NCI-H524 treated with DMSO at 0.1 percent for 48 hours (cell line): ENCODE measurements at regions not wholly inside any gene's neighbourhood (a gene's known extent, or its start where the extent isn't known, plus 50 kb on each side); places are given as distances from the start of the nearest gene placed in this dataset.
A peak's percentile ranks its signal among the peaks of the same experiment; 100 is the strongest.

Source experiments
- DNase-seq: peaks from one replicate; lab custom pipeline; 2025; lab: John Stamatoyannopoulos, UW

GRCh38 chr4:3818371-3818770 lies 52.2 kb downstream of the ADRA2C start:
- peak; percentile 77 for DNase-seq

- DNase-seq: no peak
Measured at GRCh38 chr4:3819210-3819919, 53.2 kb downstream of the ADRA2C start.

DNA sequence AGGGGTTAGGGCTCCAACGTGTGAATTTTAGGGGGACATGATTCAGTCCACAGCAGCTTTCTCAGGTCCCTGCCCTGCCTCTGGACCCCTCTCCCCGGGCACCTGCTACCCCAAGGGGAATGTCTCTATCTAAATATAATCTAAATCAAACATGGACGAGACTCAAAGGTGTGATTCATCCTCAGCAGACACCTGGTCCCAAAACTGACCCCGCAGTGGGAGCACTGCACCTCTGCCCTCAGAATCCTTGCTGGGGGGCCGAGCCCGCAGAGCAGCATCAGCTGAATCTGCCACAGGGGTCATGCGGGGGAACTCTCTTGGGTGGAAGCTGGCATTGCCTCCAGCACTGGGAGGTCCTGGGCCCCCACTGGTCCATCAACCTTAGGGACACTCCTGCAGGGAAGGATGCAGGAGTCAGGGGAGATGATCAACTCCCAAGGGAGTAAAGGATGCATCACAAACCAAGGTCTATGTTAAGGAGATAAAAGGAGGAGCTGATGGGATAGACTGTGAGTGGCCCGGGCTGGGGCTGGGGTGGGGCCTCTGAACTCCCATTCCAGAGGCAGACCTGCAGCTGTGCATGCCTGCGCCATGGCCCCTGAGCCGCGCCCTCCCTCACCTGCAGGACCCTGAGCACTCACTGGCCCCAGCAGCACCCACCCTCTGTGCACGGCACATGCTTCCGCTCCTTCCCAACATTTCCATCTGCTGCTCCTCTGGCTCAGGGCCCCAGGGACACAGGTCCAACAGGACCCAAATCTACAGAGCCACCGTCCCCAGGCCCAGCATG lies 54.0 kb downstream of the ADRA2C start:
- no peak for DNase-seq

DNA sequence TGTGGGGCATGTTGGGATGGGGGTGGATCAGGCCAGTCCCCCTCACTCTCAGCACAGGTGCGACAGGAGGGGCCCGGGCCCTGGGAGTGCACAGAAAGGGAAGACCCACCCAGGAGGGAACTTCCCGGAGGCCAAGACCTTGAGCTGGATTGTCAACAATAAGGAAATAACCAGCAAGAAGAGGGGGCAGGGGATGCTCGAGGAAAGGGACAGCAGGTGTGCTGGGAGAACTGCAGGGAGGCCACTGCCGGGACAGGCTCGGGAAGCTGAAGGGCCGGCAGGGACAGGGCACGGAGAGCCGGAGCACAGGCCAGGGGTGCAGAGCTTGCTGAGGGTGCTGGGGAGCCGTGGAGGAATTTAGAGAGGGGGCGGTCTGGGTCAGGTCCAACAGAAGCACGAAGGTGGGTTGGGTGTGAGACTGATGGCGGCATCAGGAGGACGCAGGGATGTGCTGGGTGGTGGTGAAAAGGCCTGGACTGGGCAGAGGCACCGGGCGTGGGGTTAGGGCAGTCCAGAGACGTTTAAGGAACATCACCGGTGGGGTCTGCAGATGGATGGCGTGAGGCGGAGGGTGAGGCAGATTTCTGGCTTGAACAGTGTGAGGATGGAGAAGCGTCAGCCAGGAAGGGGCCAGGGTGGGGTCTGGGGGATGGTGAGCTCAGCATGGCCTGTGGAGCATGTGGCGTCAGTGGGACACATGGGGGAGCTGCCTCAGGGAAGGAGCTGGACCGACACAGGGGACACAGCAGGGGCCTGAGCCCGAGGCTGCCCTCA lies 54.8 kb downstream of the ADRA2C start:
- no peak for DNase-seq

DNA sequence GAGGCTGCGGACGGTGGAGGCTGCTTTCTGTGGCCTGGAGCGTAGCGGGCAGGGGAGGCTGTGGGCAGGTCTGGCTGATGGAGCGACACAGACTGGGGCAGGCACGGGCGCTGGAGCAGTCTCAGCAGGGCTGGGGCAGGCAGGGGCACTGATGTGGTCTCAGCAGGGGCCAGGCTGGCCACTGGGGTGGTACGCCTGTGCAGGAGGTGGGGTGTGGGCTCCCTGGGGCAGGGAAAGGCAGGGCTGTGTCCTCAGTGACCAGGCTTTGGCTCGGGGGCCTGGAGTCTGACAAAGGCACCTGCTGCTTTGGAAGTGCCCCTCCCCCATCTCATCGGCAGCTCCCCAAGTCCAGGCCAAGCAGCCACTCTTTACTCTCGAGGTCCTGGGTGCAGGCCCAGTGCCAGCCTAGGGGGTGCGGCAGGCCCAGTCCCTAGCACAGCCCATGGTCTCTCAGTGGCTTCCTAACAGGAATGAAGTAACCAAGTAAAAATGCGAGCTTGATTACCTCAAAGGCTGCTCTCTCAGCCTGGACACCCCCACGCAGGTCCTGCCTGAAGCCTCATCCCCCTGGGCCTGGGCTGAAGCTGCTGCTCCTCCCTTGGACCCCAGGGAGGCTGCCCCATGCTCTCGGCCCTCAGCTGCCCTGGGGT lies 55.5 kb downstream of the ADRA2C start:
- DNase-seq: no peak

DNA sequence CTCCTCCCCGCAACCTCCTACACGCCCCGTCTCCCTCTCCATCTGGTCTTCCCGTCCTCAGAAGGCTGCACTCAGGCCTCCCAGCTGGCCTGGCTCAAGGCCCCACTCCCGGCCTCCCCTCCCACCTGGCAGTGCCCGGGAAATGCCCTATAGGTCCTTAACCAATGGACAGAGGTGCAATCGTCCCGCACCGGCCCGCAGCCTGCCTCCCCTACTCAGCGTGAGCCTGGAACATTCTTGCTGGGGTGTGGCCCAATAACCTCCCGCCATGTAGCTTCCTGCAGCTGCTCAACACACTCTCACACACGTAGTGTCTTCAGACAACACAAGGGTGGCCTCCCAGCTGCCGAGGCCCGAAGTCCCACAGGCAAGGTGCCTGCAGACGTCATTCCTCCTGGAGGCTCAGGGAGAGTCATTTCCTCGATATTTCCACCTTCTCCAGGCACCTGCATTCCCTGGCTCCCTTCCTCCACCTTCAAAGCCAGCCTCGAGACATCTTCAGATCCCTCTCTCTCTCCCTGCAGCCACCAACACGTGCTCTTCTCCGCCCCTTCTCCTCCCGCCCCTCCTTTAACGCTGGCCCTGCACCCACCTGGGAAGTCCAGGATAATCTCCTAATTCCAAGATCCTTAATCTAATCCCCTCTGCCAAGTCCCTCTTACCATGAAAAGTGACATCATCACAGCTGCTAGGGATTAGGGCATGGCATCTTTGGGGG lies 56.2 kb downstream of the ADRA2C start:
- no peak for DNase-seq

- DNase-seq: no peak
Measured at GRCh38 chr4:3823496-3824341, 57.5 kb downstream of the ADRA2C start.

DNA sequence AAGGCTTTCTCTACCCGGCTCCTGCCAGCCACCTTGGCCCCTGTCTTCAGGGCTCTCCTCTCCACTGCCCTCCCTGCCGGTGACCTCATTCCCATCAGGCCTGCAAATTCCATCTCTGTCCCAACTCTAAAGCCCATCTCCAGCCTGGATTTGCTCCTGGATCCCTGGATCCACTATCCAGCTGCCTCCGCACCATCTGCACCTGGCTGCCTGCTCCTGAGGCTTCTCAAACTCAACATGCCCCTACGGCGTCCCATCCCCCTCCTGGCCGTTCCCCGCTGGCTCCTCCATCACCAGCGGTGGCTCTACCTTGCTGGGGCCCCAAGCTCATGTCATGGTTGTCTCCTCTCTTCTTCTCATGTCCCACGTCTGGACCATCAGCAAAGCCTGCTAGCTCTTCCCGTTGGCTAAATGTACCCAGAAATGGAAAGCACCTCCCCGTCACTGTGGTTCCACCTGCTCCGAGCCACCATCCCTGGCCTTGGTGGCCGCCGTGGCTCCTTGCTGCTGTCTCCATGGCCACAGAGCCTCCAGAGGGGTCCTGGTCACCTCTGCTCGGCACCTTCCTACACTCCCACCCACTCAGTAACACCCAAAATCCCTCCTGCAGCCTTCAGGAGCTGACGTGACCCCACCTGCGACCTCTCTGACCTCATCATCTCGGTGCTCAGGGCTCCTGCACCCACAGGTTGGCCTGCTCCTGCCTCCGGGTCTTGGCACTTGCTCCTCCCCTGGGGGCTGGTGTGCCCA lies 58.5 kb downstream of the ADRA2C start:
- no peak for DNase-seq

GRCh38 chr4:3825530-3825929 lies 59.3 kb downstream of the ADRA2C start:
- DNase-seq: no peak

GRCh38 chr4:3826247-3827172 lies 60.3 kb downstream of the ADRA2C start:
- DNase-seq: no peak

DNA sequence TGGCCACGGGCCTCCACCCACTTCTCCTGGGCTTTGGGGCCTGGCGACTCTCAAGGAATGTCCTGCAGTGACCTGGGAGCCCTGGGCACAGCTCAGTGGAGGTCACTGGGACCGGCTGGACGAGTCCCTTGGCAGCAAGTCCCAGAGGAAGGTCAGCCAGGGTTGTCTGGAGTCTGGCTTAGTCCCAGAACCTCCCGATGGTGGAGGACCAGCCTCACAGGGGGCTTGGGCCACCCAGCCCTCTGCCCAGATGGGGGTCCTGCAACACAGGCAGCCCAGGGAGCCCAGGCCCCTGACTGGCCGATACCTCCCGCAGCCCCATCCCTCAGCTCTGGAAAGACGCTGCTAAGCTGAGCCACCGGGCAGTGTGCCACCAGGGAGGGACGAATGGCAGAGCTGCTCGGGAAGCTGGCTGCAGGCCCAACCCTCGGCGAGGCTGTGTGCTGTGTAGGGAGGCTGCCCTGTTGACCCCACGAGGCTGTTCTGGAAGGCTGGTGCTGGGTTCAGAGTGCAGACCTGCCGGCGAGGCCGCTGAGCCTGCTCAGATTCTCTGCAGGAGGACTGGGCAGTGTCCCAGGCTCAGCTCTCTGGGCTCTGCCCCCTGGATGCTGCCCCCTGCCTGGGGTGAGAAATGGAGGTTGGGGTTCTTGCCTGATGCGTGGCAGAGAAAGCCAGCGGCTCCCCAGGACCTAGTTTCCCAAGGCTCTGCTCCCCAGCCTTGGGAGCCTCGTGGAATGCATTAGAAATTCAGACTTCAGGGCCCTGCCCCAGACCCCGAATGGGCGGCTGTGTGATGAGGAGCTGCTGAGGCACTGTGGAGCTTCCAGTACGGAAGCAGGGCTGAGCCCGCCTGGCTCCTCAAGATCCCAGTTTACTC lies 61.7 kb downstream of the ADRA2C start:
- no peak for DNase-seq

DNA sequence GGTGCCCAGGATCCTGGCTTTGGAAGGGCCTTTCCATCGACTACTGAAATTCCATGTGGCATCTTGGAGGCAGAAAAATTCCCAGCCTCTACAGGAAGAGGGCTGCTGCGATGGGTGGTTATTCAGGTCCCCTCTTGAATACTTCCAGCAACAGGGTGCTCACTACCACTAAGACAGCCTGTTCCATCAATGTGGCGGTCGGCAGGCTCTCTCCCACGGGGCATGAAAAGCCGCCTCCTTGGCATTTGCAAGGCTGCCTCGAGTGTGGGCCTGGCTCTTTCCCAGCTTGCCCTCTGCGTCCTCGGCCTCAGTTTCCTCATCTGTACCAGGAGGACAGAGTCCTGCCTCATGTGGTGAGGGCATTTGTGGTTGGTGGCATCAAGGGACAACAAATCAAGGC lies 62.4 kb downstream of the ADRA2C start:
- DNase-seq: no peak

GRCh38 chr4:3829211-3829955 lies 63.2 kb downstream of the ADRA2C start:
- DNase-seq: no peak

- no peak for DNase-seq
Measured at GRCh38 chr4:3829956-3830773, 64.0 kb downstream of the ADRA2C start.

- no peak for DNase-seq
Measured at GRCh38 chr4:3830774-3831528, 64.8 kb downstream of the ADRA2C start.
